ENCODE measurements at regions not wholly inside any gene's neighbourhood (a gene's known extent, or its start where the extent isn't known, plus 50 kb on each side); places are given as distances from the start of the nearest gene placed in this dataset.

GRCh38 chr9:24460781-24461180, 84.9 kb downstream of the IZUMO3 start:
- TF ChIP-seq CTCF (optimal IDR thresholded peaks at IDR 0.05 in 1 of 3, IDR thresholded peaks at IDR 0.05 in 1 of 3, conservative IDR thresholded peaks at IDR 0.05 in 1 of 3; ENCODE audit: extremely low read depth in 1 of 3, insufficient read depth in 2 of 3, low read length in 3 of 3) (no peak), EZH2 (IDR thresholded peaks at IDR 0.05; ENCODE audit: low read length) (no peak)
